LNCaP clone FGC (cell line): ENCODE measurements at regions not wholly inside any gene's neighbourhood (a gene's known extent, or its start where the extent isn't known, plus 50 kb on each side); places are given as distances from the start of the nearest gene placed in this dataset.

ENCODE experiments used
- DNase-seq: peaks from one replicate; pipeline ENCODE4 v3.0.0-alpha.2; 2011; ENCODE audit warnings: low read depth
- H3K4me3 ChIP-seq: 2 replicates; pipeline ENCODE4 v1.5.1; 2011; ENCODE audit warnings: mild to moderate bottlenecking, low read depth, low read length, control low read depth
- CTCF ChIP-seq: IDR thresholded peaks from 2 replicates; pipeline ENCODE4 v1.5.1; 2012; ENCODE audit warnings: mild to moderate bottlenecking; ENCODE audit not compliant: control insufficient read depth, insufficient read depth; ENCODE audit errors: extremely low read depth

DNA sequence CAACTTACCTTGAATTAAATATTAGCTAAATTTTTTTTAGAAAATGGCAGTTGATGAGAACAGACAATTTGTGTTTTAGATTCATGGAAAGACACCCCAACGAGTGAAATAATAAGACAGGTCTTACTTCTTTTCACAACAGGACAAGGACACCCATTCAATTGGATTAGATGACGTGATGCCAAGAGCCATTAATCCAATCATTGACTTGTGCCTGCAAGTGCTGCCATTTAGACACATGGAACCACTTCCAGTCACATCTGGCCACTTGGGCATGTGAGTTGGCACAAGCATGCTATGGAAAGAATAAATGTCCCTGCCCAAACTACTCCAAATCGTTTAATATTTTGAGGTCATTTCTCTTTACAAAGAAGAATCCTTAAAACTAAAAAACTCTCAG is 1308.8 kb downstream of the ROBO2 start:
- H3K4me3 ChIP-seq = no peak overlapping the region
- no peak for DNase-seq
- no peak for TF ChIP-seq CTCF

- TF ChIP-seq CTCF = no peak
- no peak overlapping the region for H3K4me3 ChIP-seq
- no peak for DNase-seq
These were observed 1309.7 kb downstream of the ROBO2 start for GRCh38 chr3:78349571-78349970.

DNA sequence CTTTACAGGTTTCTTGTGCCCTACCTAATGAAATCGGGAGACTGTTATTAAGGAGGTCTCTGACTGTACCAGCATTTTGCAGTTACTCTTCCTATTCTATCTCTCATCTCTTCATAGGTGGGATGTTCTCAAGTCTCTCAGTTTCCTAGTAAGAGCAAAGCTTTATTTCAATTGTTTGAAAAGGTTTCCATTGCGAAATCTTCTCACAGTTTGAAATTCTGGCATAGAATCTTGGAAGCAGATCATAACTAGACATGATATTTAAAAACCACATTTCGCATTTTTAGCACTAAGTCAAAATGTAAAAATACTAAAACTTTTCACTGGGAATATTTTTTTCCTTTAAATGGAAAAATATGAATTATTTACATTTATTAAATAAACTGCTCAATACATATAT is 1311.4 kb downstream of the ROBO2 start:
- DNase-seq = no peak
- H3K4me3 ChIP-seq = no peak overlapping the region
- TF ChIP-seq CTCF = no peak

DNA sequence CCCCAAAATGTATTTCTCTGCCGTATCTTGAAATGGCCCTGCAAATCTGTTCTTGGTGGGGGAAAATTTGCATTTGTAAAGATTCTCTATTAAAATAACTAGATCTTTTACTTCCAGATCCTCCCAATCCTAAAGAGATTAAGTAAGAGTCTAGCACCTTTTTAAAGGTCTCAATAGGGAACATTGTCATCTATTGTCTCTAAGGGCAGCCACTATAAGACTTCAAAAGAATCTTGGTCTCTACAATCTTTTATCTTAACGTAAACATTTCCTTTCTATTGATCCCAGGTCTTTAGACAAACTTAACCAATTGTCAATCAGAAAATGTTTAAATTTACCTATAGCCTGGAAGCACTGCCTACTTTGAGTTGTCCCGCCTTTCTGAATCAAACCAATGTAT is 1313.3 kb downstream of the ROBO2 start:
- no peak overlapping the region for H3K4me3 ChIP-seq
- no peak for TF ChIP-seq CTCF
- no peak for DNase-seq

DNA sequence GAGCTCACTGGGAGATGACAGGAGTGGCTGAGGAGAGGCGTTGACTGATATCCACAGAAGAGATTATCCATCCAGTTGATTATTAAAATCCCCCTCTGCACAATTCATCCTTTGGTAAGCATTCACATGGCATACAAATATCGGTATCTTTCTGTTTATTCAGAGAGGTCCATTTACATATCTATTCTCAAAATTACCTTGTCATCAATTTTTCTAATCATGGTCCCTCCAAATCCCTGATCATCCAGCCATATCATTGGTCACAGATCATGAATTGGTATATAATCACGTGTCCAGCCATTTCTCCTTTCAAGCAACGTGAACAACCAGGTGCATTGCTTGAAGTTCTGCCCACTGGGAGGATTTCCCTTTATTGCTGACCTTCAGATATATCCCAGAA is 1321.0 kb downstream of the ROBO2 start:
- TF ChIP-seq CTCF = no peak
- no peak overlapping the region for H3K4me3 ChIP-seq
- no peak for DNase-seq

DNA sequence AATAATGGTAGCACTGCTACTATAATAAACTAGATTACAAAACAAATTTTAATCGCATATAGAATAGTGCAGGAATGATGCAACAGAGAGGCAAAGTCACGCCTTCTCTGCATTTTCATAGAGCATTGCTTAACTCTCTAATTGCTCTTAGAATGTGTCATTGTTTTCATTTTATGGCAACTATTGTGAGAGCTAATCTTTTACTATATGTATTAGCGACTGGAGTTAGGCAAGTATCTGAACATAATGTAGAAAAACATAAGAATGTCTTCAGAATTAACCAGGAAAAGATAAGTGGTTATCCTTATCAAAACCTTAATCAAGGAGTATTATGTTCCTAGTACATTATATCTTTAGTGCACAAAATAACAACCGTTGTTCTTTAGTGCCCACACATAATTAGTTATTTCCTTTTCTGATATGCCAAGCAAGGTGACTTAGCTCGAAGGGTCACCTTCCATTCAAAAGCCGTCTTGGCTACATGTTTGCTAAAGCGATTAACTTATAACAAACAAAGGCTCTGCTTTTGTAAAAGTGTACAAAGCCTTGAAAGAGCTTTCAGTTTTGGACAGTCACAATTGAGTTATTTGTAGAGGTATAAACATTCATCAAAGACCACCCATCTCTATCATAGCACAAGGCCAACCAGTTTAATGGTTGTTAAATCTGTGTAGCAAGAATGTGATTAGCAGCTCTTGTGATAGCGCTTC is 1328.9 kb downstream of the ROBO2 start:
- TF ChIP-seq CTCF = no peak
- no peak for DNase-seq
- no peak overlapping the region for H3K4me3 ChIP-seq

DNA sequence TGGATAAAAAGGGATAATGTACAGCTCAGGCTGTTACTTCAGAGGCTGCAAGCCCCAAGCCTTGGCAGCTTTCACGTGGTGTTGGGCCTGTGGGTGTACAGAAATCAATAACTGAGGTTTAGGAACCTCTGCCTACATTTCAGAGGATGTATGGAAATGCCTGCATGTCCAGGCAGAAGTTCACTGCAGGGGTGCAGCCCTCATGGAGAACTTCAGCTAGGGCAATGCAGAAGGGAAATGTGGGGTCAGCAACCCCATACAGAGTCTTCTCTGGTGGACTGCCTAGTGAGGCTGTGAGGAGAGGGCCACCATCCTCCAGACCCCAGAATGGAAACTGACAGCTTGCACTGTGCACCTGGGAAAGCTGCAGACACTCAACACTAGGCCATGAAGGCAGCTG is 1350.3 kb downstream of the ROBO2 start:
- no peak for TF ChIP-seq CTCF
- no peak for DNase-seq
- no peak overlapping the region for H3K4me3 ChIP-seq
